Lower leg skin (tissue), 4 donors: ENCODE measurements at regions not wholly inside any gene's neighbourhood (a gene's known extent, or its start where the extent isn't known, plus 50 kb on each side); places are given as distances from the start of the nearest gene placed in this dataset.
"Not testable (repeated sequence)": the region's sequence is repeated elsewhere in the genome, so short reads cannot be mapped to it uniquely, and the experiment has no call there.

Experiments
- DNase-seq, 2 donors: peaks; one replicate each; pipeline ENCODE4 v3.0.0-alpha.2; 2019; ENCODE audit warnings: low spot score in 2 of 2
- H3K4me3 ChIP-seq: fragments of 200-600 bp; sonication (generic); 2 replicates; pipeline ENCODE4 v1.5.1; 2017; ENCODE audit warnings: mild to moderate bottlenecking, low read depth; ENCODE audit not compliant: poor library complexity, severe bottlenecking
- POLR2A ChIP-seq, 2 donors: fragments of 450-650 bp; IDR thresholded peaks; one replicate each; pipeline ENCODE4 v1.6.1; 2016 to 2017; ENCODE audit warnings: antibody characterized with exemption in 2 of 2, mild to moderate bottlenecking in 1 of 2, moderate library complexity in 1 of 2
- whole genome bisulfite sequencing, 2 donors: methylation state at CpG; one replicate each; pipeline ENCODE4 v1.1.5; 2018; 5-methylcytosine and 5-hydroxymethylcytosine counted together
- intact Hi-C: fragments of 100-400 bp; cut with DNase I; formaldehyde crosslinking; loops from one replicate; pipeline ENCODE4 v1.15.0; 2023; ENCODE audit warnings: low total_unique reads
- TF ChIP-seq, protein P1 (sequence below), 3 donors: fragments of 450-650 bp; IDR thresholded peaks; one replicate each; pipeline ENCODE4 v1.5.1; 2016; ENCODE audit warnings: antibody characterized with exemption in 3 of 3, mild to moderate bottlenecking in 3 of 3, moderate library complexity in 2 of 3

GRCh38 chr11:100409267-100409666 is 277.8 kb upstream of the ARHGAP42 start:
- intact Hi-C loops, DNase-seq, H3K4me3 ChIP-seq: not testable (repeated sequence)
- WGBS, 2 donors: 81 to 91% methylated on average over 11 of the region's 11 CpGs

DNA sequence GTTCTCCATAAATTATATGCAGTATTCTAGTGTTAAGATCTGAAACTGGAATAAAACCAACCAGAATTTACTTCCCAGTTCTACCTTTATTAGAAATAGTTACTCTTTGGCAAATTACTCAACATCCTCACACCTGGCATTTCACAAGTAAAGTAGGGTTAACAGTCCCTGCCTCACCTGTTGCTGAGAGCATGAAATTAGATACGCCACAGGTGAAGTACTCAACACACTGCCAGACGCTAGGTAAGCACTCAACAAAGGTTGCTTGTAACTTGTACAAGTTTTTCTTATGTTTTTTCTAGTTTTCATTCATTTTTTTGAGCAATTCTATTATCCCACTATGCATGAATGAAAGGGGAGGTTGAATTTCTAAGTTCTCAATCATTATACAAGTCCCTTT is 267.6 kb upstream of the ARHGAP42 start:
- no peak overlapping the region for H3K4me3 ChIP-seq
- intact Hi-C loops: no loop called here
- no peak for DNase-seq
- no peak for TF ChIP-seq POLR2A (IDR thresholded peaks at IDR 0.05)
- TF ChIP-seq, protein P1, sequence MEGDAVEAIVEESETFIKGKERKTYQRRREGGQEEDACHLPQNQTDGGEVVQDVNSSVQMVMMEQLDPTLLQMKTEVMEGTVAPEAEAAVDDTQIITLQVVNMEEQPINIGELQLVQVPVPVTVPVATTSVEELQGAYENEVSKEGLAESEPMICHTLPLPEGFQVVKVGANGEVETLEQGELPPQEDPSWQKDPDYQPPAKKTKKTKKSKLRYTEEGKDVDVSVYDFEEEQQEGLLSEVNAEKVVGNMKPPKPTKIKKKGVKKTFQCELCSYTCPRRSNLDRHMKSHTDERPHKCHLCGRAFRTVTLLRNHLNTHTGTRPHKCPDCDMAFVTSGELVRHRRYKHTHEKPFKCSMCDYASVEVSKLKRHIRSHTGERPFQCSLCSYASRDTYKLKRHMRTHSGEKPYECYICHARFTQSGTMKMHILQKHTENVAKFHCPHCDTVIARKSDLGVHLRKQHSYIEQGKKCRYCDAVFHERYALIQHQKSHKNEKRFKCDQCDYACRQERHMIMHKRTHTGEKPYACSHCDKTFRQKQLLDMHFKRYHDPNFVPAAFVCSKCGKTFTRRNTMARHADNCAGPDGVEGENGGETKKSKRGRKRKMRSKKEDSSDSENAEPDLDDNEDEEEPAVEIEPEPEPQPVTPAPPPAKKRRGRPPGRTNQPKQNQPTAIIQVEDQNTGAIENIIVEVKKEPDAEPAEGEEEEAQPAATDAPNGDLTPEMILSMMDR (IDR thresholded peaks at IDR 0.05): no peak
- 64 to 80% methylated on average over 2 of the region's 2 CpGs for WGBS, 2 donors

GRCh38 chr11:100434821-100435641 is 252.1 kb upstream of the ARHGAP42 start:
- 66 to 69% methylated on average over 10 of the region's 10 CpGs for WGBS, 2 donors
- H3K4me3 ChIP-seq: no peak overlapping the region
- intact Hi-C loops: loop anchor here (5.0 kb wide), 1 partner anchor 1368 kb away; no protein-coding TSS in a partner anchor
- no peak for DNase-seq
- TF ChIP-seq, protein P1 (IDR thresholded peaks at IDR 0.05): no peak
- TF ChIP-seq POLR2A (IDR thresholded peaks at IDR 0.05): no peak

DNA sequence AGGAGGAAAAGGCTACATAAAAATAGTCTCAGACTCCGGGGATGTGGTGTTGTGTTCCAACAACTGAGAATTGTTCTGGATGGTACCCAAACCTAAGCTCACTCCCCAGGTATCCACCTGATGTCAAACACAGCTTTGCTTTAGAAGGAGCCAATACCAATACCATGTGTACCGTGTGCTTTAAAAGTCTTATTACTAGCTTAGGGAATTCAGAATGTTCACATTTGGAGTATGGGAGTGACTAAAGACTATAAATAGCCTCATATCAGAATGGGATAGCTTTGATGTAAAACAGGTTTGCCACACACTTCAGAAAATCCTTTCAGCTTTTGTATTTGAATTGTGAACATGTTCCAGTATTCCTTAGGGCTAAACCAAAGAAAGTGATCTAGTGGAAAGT is 248.7 kb upstream of the ARHGAP42 start:
- WGBS, 2 donors: 24 to 32% methylated on average over 2 of the region's 2 CpGs
- no peak for TF ChIP-seq POLR2A (IDR thresholded peaks at IDR 0.05)
- TF ChIP-seq, protein P1 (IDR thresholded peaks at IDR 0.05): no peak
- DNase-seq: no peak
- no peak overlapping the region for H3K4me3 ChIP-seq
- intact Hi-C loops: no loop called here

GRCh38 chr11:100441086-100441485 is 246.0 kb upstream of the ARHGAP42 start:
- no peak for DNase-seq
- no peak overlapping the region for H3K4me3 ChIP-seq
- TF ChIP-seq, protein P1 (IDR thresholded peaks at IDR 0.05): no peak
- TF ChIP-seq POLR2A (IDR thresholded peaks at IDR 0.05): no peak
- WGBS, 2 donors: 64 to 88% methylated on average over 1 of the region's 1 CpG
- intact Hi-C loops: no loop called here

- WGBS, 2 donors: 60 to 61% methylated on average over 3 of the region's 3 CpGs
- no peak overlapping the region for H3K4me3 ChIP-seq
- no peak for DNase-seq
- intact Hi-C loops: no loop called here
- TF ChIP-seq, protein P1 (IDR thresholded peaks at IDR 0.05): no peak
- no peak for TF ChIP-seq POLR2A (IDR thresholded peaks at IDR 0.05)
Measured at GRCh38 chr11:100442017-100442416, 245.1 kb upstream of the ARHGAP42 start.
